ENCODE measurements at regions not wholly inside any gene's neighbourhood (a gene's known extent, or its start where the extent isn't known, plus 50 kb on each side); places are given as distances from the start of the nearest gene placed in this dataset.

GRCh38 chr5:74372051-74372450, 268.5 kb downstream of the ENC1 start:
- Mint-ChIP-seq H3K9me3 (ENCODE audit: unreplicated experiment) (no peaks in the 10 kb centered on the region), H3K27ac (ENCODE audit: unreplicated experiment) (no peak overlapping the region), H3K36me3 (ENCODE audit: unreplicated experiment) (no peaks in the 10 kb centered on the region), H3K4me1 (ENCODE audit: low read depth, unreplicated experiment) (peaks cover 6% of the 10 kb centered on the region), H3K4me3 (ENCODE audit: unreplicated experiment) (no peak overlapping the region), H3K27me3 (ENCODE audit: unreplicated experiment) (no peaks in the 10 kb centered on the region)
- TF ChIP-seq CTCF (IDR thresholded peaks at IDR 0.05; ENCODE audit: partially characterized antibody, unreplicated experiment), result no peak
- no peak for DNase-seq

GRCh38 chr5:74371621-74372020, 268.9 kb downstream of the ENC1 start:
- Mint-ChIP-seq H3K27ac (ENCODE audit: unreplicated experiment) (no peak overlapping the region), H3K9me3 (ENCODE audit: unreplicated experiment) (no peaks in the 10 kb centered on the region), H3K4me3 (ENCODE audit: unreplicated experiment) (no peak overlapping the region), H3K36me3 (ENCODE audit: unreplicated experiment) (no peaks in the 10 kb centered on the region), H3K27me3 (ENCODE audit: unreplicated experiment) (no peaks in the 10 kb centered on the region), H3K4me1 (ENCODE audit: low read depth, unreplicated experiment) (peaks cover 6% of the 10 kb centered on the region)
- DNase-seq, result no peak
- TF ChIP-seq CTCF (IDR thresholded peaks at IDR 0.05; ENCODE audit: partially characterized antibody, unreplicated experiment), result no peak

GRCh38 chr5:74370168-74370567, 270.4 kb downstream of the ENC1 start:
- no peak for DNase-seq
- TF ChIP-seq CTCF (IDR thresholded peaks at IDR 0.05; ENCODE audit: partially characterized antibody, unreplicated experiment), result no peak
- Mint-ChIP-seq H3K4me1 (ENCODE audit: low read depth, unreplicated experiment) (peaks cover 6% of the 10 kb centered on the region), H3K4me3 (ENCODE audit: unreplicated experiment) (no peak overlapping the region), H3K27ac (ENCODE audit: unreplicated experiment) (no peak overlapping the region), H3K9me3 (ENCODE audit: unreplicated experiment) (peaks cover 1% of the 10 kb centered on the region), H3K27me3 (ENCODE audit: unreplicated experiment) (no peaks in the 10 kb centered on the region), H3K36me3 (ENCODE audit: unreplicated experiment) (no peaks in the 10 kb centered on the region)

GRCh38 chr5:74369173-74369572, 271.4 kb downstream of the ENC1 start:
- H3K4me1 Mint-ChIP-seq (ENCODE audit: low read depth, unreplicated experiment), result peaks cover 7% of the 10 kb centered on the region
- no peaks in the 10 kb centered on the region for H3K36me3 Mint-ChIP-seq (ENCODE audit: unreplicated experiment)
- peaks cover 1% of the 10 kb centered on the region for H3K27me3 Mint-ChIP-seq (ENCODE audit: unreplicated experiment)
- H3K9me3 Mint-ChIP-seq (ENCODE audit: unreplicated experiment), result peaks cover 1% of the 10 kb centered on the region
- TF ChIP-seq CTCF (IDR thresholded peaks at IDR 0.05; ENCODE audit: partially characterized antibody, unreplicated experiment), result no peak
- H3K4me3 Mint-ChIP-seq (ENCODE audit: unreplicated experiment), result no peak overlapping the region
- no peak for DNase-seq
- H3K27ac Mint-ChIP-seq (ENCODE audit: unreplicated experiment), result no peak overlapping the region

- Mint-ChIP-seq H3K4me1 (ENCODE audit: low read depth, unreplicated experiment) (peaks cover 9% of the 10 kb centered on the region), H3K9me3 (ENCODE audit: unreplicated experiment) (peaks cover 1% of the 10 kb centered on the region), H3K27ac (ENCODE audit: unreplicated experiment) (no peak overlapping the region), H3K36me3 (ENCODE audit: unreplicated experiment) (no peaks in the 10 kb centered on the region), H3K4me3 (ENCODE audit: unreplicated experiment) (no peak overlapping the region), H3K27me3 (ENCODE audit: unreplicated experiment) (peaks cover 7% of the 10 kb centered on the region)
- no peak for DNase-seq
- TF ChIP-seq CTCF (IDR thresholded peaks at IDR 0.05; ENCODE audit: partially characterized antibody, unreplicated experiment), result no peak
Observed at GRCh38 chr5:74367934-74368333, 272.6 kb downstream of the ENC1 start.
